HG02571 (cell line): ENCODE measurements at regions not wholly inside any gene's neighbourhood (a gene's known extent, or its start where the extent isn't known, plus 50 kb on each side); places are given as distances from the start of the nearest gene placed in this dataset.
"Not testable (repeated sequence)": the region's sequence is repeated elsewhere in the genome, so short reads cannot be mapped to it uniquely, and the experiment has no call there.

Experiments
- ATAC-seq: cut with Tn5 transposase; IDR thresholded peaks from one replicate; pipeline ENCODE4 v1.9.1; 2021; ENCODE audit warnings: mild to moderate bottlenecking, moderate library complexity; ENCODE audit not compliant: unreplicated experiment

DNA sequence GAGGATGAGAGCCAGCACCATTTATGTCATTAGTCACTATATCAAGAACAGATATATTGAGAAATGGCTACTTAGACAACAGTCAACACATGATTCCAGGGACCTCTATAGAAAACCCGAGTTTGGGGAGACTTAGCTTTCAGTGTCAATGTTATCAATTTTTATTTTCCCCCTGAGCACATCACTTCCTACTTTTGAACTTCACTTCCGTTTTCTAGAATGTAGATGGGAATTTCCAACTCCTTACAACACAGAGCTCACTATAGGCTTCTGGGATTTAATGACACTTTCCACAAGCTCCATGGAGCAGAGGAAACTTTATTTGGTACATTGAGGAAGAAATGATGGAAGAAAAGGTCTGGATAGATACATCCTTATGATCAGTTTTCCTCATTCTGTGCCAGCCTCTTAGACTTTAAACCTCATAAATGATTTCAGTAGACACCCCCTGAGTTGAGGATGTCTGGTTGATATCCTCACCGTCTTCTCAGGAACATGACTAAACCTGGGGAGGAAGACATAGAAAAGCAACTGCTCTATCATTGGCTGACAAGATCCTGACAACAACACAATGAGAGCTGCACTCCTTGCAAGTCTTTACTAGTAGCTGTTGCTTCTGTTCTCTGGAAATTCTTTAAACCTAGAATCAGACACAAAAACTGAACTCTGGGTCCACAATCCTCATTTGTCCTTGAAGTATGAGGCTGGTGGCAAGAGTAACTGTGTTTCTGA lies 449.4 kb upstream of the OR4E1 start:
- ATAC-seq, result no peak

DNA sequence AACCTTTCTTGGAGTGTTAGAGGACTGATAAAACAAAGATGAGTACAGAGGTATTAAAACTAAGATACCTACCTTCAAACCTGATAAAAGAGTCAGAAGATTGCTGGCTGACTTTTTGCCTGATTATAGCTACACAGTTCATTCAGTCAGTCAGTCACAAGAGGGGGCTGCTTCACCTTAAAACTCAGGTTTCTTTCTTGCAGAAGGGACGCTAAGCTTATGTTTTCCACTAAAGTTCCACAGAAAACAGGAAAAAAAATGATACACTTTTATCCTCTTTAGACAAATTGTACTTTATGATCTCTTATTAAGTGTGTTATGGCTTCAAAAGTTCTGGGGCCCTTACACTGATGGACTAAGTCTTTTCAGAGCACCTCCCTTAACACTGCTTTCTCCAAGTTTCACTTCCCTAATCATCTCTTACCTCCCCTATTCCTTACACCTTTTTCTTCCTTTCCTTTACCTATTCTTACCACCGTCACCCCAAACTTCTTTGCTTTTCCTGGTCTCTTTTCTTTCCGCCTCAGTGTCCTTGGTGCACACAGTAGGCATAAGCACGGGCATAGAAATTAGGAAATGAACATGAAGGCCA lies 448.7 kb upstream of the OR4E1 start:
- ATAC-seq, result no peak

DNA sequence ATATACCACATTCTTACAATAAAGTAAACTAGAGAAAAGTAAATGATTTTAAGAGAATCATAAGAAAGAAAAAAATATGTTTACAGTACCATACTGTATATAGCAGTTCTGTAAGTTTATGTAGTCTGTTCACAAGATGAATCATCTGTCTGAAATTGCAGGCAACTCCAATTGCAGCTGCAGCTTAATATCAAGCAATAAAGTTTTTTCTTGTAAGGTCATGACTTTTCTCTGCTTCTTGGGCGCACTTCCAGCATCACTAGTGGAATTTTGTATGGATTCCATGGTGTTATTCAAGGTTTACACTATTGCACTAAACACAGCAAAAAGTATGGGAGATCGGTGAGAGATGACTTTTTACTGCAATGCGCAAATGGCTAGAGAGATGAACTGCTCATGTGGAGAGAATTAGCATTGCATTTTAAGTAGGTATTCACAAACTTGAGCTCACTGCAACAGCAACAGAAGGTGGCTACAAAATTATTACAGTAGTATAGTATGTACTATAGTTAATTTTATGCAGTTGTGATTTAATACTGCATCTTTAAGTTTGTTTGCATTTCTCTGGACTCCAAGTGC lies 445.4 kb upstream of the OR4E1 start:
- no peak for ATAC-seq

DNA sequence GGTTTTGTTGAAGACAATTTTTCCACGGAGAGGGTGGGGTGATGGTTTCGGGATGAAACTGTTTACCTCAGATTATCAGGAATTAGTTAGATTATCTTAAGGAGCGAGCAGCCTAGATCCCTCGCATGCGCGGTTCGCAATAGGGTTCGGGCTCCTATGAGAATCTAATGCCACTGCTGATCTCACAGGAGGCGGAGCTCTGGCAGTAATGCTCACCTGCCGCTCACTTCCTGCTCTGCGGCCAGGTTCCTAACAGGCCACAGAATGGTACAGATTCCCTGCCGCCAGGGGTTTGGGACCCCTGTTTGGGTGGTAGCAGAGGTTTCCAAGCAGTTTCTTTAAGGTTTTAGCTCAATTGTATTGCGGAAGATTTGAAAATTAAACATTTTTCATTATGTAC lies 439.8 kb upstream of the OR4E1 start:
- no peak for ATAC-seq

DNA sequence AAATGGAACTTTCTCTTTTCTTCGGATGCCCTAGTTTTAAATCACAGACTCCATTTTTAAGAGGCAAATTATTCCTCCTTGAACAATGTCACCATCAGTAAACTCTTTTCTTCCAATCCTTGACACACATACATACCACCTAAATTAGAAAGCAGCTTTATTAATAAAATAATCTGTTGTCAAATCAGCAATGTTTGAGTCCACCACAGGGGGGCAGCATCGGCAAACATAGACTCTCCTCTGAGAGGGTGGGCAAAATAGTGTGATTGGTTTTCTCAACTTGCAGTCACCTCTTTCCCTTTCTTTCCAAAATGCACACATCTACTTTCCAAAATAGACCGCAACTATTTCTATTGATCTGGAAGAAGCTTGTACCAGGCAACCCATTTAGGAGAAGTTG lies 438.4 kb upstream of the OR4E1 start:
- no peak for ATAC-seq

DNA sequence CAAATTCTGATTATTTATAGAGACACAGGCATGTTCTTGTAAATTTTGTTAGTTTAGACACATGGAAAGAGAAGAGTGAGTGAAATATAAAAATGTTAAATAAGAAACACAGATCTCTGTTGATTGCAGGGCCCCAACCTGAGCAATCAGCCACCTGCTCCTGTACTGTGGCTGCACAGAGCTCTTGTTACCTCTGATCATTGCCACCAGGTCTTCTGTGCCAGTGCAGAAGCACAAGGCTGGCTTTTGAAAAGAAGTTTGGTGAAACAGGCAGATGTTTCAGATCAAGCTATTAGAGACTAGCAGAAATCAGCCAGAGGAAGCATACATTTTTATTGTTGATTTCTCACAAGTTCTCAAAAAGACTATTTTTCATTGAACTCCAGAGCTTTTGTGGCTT lies 434.1 kb upstream of the OR4E1 start:
- ATAC-seq, result no peak

DNA sequence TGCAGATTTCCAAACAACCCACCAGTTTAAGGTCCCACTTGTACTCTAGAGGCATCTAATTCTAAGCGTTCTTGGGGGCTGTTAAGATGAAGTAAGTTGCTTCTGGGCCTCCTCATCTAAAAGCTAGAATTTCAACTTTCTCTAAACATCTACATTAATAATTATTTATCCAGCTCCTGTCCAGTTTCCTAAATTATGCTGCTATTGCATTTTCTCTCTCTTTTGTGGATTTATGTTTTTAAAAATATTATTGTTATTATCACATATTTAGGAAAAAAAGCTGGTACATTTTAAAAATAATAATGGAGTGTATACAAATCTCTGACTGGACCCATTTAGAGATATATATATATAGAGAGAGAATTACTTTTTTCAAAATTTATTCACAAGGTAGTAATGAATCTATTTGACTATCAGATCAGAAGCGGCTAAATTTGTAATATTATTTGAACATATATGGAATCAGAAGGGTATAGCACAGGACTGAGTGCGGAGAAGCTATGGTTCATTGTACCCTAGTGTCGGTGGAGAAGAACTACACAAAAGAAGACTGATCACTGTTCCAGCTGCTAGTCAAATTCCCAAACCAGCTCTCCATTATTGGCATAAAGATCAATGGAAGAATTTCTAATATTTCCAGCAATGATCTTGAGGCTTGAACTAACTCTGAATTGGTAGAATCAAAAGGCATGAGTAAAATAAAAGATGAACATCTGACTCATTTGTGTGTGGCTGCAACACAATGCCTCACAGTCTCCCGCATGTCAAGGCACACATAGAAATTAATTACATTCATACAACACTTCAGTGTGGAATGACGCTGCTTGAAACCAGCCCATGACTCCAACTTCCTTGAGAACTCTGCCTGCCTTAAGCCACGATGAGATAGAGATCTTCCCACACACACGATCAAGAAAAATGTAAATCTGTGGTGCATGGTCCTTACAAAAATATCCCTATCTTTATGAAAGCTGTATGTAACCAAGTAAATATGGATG lies 433.4 kb upstream of the OR4E1 start:
- no peak for ATAC-seq

DNA sequence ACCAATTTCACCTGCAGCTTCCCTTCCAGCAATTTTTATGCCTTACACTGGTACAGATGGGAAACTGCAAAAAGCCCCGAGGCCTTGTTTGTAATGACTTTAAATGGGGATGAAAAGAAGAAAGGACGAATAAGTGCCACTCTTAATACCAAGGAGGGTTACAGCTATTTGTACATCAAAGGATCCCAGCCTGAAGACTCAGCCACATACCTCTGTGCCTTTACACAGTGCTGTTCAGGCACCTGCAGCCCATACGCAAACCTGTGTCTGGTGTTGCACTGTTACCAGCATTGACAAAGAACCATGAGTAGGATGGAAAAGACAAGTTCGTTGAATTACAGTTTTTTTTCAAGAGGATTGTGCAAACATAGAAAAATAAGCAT lies 432.0 kb upstream of the OR4E1 start:
- ATAC-seq, result no peak

DNA sequence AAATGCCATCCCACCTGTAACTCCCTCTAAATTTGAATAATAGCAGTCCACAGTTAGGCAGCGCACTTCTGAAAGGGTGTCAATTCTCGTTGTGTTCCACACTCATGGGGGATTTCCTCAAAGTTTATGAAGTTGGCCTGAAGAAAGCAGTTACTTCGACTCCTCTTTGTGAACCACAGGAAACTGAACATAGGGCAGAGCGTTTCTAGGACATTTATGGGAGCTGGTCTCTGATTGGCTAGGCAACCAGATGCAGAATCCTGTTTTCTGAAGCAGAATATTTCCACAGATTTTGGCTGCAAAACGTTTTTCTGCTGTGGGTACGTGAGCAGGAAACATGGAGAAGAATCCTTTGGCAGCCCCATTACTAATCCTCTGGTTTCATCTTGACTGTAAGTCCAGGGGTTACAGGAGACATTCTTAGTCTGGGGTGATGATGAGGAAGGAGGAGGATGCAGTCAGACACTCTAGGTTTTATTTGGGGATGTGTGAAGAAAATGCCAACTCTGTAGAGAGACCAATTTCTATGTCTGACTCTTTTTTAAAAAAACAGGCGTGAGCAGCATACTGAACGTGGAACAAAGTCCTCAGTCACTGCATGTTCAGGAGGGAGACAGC lies 431.5 kb upstream of the OR4E1 start:
- ATAC-seq, result no peak

DNA sequence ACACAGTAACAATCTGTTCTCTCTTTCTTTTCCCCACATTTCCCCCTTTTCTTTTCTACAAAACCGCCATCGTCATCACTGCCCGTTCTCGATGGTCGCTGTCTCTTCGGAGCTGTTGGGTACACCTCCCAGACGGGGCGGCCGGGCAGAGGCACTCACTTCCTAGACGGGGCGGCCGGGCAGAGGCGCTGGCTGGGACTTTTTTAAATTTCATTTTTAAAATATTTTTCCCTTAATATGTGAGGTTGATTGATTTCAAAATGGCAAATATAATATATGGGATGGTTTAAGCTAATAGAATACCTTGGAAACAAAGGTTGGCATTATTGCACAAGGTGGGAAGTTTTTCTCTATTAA lies 427.1 kb upstream of the OR4E1 start:
- not testable (repeated sequence) for ATAC-seq

DNA sequence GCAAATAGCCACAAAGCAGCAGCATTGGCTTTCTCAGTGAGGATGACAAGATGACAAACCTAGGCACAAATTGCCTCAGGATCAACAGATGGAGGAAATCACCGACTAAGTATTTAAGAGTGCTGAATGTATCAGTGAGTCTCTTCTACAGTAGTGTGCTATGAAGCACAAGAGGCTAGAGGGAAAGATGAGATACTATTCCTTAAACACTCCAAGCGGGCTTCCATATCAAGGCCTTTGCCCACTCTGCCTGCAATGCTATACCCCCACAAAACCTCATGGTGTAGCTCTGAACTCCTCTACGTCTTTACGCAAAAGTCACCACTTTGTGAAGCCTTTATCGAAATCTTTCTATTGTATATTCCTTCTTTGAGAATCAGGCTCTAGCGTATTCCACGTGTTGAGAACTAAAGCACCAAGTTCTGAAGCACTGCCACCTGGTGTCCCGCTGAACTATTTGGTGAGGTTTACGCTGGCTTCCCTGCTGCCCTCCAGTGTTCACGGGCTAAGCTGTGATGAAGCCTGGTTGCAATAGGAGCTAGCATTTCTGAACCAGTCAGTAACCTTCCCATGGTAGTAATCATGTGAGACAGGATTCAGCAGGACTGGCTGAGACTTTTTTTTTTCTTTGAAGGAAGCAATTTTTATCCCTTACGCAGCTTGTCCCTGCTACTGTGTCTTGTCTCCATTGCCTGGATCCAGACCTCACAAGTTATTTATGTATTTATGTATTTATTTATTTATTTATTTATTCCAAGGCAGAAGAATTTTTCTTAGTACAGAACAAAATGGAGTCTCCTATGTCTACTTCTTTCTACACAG lies 426.5 kb upstream of the OR4E1 start:
- ATAC-seq, result no peak

DNA sequence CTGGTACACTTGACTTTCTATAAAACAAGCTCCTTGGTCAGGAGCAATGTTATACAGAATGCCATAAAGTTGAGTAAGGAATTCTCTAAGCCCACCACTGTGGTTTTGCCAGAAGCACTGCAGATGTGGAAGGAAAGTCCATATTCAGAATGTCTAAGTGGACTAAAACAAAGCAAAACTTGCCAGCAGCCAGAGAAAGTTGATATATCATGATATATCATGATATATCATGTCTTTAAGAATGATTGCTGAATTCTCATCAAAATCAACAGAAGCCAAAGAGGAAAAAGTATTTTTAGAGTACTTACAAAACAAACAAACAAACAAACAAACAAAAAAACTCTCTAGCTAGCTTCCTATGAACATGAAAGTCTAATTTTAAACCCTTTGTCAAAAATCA lies 424.8 kb upstream of the OR4E1 start:
- no peak for ATAC-seq

DNA sequence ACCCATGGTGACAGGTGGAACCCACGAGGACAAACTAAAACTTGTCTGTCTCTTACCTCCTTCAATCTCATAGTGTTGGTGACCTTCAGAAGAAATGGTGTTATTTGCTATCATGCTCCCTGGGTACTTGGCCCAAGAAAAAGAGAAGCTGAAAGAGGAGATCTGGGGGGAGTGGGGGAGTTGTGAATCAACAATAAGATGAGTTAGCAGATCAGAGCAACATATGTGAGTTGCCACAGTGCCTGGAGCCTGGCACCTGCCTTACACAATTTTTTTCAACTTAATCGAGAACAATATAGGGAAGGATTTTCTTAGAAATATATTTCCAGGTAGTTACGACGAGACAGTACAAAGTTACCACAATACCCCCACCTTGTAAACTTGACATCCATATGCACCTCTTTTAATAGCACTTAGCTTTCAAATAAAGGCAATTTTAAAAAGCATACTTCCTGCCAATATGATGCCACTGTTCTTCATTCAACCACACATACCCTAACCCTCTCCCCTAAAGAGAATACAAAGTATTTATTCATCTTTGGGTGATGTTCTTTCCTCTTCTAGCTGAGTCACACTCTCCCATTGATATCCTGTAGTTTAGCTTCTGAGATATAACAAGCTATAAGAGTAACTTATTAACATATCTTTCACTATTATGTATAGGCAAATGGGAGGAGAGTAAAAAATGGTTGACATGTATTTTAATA lies 424.1 kb upstream of the OR4E1 start:
- no peak for ATAC-seq

DNA sequence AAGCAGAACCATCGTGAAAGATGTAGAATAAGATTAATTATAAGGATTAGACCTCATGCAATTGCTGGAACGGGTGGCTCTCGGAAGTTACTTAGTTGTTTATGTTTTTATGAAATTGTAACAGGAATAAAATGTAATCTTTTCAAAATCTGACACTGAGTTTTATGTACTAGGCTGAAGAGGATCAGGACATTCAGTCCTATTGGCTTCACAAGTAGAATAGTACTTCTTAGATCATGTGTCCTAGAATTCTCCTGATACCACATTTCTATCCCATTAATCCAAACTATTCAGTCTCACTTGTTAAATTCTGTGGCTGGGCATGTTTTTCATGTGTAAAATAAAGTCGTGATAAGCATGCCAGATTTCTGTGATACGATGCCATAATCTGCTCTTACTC lies 423.5 kb upstream of the OR4E1 start:
- ATAC-seq, result no peak

DNA sequence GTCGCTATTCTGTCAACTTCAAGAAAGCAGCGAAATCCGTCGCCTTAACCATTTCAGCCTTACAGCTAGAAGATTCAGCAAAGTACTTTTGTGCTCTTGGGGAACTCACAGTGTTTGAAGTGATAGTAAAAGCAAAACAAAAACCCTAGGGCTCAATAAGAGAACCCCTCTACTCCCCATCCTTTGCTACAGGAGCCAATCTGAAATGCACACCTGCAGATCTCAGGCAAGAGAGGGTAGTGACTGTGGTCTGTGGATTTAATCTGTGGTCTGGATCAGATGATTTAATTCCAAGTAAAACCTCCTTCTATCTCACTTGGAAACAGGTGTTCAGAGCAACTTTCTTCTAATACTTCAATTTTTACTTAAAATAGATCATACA lies 422.9 kb upstream of the OR4E1 start:
- ATAC-seq, result peak; percentile 53

DNA sequence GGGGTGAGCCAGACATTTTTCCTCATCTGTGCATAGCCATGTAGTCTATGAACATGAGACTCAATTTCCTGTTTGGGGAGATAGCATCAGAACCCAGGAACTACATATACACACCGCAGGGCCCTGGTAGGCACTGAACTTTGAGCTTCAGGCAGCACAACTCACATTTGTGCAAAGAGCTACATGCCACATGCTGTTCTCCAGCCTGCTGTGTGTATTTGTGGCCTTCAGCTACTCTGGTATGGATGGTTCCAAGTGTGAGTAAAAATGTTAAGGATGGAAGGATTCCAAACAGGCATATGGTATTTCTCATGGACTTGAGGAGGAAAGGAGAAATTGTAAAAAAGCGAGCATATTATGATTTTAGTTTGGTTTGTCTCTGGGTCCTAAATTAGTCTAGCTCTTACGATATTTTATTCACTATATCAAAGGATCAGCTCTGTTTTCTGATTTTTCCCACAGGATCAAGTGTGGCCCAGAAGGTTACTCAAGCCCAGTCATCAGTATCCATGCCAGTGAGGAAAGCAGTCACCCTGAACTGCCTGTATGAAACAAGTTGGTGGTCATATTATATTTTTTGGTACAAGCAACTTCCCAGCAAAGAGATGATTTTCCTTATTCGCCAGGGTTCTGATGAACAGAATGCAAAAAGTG lies 422.4 kb upstream of the OR4E1 start:
- no peak for ATAC-seq

DNA sequence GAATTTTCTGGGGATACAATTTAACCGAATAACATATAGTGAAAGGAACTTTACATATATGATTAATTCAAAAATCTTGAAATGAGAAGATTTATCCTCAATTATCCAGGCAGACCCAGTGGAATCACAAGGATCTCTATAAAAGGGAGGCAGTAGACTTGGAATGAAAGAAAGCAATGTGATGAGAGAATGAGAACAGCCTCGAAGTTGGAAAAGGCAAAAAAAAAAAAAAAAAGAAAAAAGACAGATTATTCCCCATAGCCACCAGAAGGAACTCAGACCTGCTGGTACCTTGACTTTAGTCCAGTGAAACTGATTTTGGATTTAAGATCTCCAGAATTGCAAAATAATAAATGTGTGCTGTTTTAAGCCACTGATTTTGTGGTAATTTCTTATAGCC lies 416.3 kb upstream of the OR4E1 start:
- ATAC-seq, result no peak

DNA sequence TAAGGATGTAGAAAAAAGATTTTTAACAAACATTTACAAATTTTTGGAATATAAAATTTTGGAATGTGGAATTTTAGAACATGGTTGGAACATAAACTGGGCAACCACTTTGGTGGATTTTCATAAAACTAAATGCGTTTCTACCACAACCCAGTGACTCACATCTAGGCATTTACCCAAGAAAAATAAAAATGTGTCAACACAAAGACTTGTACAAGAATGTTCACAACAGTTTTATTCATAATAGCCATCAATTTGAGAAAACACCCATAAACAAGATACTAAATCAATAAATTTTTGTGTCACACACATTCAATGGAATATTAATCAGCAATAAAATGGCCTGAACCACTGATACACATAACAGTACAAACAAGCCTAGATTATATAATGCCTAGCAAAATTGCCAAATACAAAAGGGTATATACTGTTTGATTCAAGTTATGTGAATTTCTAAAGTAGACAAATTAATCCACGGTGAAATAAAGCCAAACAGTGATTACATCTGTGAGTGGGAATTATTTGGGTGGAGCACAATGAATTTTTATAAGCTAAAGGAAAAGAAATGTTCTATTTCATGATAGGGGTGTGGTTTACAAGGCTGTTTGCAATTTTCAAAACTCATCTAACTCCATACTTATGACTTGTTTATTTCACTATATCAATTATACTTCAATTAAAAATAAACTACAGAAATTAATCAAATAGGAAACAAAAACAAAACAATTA lies 415.2 kb upstream of the OR4E1 start:
- no peak for ATAC-seq
